GM19438 (cell line): ENCODE measurements at regions not wholly inside any gene's neighbourhood (a gene's known extent, or its start where the extent isn't known, plus 50 kb on each side); places are given as distances from the start of the nearest gene placed in this dataset.
"Not testable (repeated sequence)": the region's sequence is repeated elsewhere in the genome, so short reads cannot be mapped to it uniquely, and the experiment has no call there.

Source experiments
- ATAC-seq: cut with Tn5 transposase; IDR thresholded peaks from one replicate; pipeline ENCODE4 v1.9.1; 2021; ENCODE audit warnings: low read depth; ENCODE audit not compliant: unreplicated experiment

DNA sequence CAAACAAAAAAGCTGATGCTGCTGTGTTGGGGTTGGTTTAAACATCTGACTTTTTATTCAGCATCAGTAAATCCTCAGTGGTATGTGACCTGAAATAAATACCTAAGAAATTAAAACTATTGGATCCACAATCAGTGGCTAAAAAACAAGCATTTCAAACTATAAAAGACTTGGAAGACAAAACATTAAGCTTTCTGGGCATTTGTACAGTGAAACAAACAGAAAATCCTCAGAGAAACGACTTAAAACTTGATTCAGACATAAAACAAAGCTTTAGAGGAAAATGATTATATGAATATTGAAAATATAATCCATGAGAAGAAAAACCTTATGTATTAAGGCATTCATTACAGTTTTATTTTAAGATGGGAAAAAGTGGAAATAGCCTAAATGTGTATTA is 213.3 kb upstream of the INTU start:
- ATAC-seq: no peak

DNA sequence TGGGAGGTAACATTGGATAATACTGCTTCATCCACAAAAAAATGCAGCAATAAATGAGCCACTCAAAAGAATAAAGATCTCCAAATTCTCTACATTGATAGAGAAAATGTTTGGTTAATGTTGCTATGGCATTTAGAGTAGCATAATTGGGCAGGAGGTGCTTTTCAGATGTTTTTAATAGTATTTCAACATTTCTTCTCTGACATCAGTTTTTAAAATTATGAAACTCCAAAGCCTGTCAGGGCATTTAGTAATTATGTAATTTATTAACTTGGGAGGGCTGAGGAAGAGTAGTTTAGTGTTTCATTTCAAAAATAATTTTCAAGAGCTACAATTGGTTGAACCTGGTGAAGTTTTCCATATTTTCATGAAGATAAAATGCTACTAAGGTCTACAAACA is 211.3 kb upstream of the INTU start:
- ATAC-seq: no peak

DNA sequence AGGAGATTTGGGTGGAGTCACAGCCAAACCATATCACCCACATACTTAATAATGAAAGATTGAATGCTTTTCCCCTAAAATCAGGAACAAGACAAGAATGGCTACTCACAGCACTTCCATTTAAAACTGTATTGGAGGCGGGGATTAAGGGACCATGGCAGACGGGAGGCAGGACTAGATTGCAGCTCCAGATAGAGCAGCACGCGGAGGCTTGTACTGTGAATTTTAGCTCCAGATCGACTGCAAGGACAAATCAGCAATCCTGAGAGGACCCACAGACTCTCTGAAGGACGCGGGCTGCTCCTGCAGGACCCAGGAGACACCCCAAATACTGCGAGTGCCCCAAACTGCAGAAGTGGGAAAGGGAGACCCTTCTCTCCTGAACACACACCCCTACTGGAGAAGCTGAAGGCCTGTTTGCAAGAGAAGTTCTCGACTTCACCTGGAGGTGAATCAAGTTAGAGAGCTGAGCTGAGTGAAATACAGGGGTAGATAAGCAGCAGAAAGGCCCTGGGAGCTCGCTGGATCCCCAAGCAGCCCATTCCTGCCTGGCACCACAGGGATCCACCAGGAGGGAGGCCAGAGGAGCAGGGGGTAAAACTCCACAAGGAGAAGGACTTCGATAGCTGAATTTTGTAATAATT is 207.4 kb upstream of the INTU start:
- ATAC-seq: no peak

DNA sequence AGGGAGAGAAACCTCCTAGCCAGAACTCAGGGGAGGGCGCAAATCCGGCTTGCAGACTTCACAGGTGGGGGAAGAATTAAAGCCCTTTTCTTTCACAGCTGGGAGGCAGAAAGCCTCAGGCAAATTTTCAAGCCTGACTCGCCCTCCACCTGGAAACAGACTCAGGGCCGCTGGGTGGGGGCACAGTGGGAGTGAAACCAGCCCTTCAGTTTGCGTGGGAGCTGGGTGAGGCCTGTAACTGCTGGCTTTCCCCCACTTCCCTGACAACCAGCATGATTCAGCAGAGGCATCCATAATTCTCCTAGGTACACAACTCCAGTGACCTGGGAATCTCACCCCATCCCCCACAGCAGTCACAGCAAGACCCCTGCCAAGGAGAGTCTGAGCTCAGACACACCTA is 206.9 kb upstream of the INTU start:
- ATAC-seq: no peak

DNA sequence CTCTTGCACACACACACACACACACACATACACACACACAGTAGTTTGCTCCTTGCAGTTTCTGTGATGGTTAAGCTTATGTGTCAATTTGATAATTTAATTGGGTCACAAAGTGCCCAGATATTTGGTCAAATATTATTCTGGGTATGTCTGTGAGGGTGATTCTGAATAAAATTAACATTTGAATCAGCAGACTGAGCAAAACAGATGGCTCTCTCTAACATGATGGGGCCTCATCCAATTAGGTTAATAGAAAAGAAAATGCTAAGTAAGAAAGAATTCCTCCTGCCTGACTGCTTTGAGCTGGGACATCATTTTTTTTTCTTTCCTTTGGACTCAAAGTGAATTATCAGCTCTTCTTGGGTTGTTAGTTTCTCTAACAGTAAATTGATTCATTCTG is 191.2 kb upstream of the INTU start:
- ATAC-seq: no peak

DNA sequence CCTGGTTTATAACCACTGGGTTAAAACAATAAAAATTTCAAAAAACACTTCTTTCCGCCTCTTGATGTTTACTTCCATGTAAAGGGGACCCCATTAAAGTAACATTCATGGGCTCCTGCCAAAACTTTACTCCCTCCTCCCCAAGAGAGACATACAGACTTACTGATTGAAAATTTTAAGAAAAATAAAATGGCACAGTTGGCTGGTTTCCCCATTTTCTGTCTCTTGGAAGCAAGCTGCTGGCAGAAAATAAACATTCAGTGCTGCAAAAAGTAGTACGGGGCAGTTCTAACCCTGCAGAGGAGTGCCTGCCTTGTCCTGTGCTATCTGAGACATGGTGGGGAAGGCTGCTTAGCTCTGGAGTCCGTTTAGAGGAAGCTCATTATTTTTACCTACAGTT is 187.3 kb upstream of the INTU start:
- no peak for ATAC-seq

DNA sequence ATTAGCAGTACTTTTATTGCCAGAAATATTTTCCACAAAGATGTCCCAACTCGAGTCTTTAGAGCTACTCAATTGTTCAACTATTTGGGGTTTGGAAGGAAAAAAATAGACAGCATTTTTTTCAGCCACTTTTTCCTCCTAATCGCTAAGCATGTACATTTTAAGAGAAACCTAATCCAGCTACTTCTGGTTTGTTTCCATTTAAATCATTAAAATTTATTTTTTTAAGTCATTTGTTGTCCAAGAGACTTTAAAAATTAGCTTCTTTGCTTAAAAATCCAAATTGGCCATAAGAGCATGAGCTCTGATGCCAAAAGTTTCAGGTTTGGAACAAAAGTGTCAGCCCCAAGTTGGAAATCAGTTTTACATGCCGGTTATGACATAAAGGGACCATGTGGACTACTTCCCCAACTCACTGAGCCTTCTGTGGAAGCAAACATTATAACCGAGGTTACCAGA is 186.3 kb upstream of the INTU start:
- no peak for ATAC-seq

DNA sequence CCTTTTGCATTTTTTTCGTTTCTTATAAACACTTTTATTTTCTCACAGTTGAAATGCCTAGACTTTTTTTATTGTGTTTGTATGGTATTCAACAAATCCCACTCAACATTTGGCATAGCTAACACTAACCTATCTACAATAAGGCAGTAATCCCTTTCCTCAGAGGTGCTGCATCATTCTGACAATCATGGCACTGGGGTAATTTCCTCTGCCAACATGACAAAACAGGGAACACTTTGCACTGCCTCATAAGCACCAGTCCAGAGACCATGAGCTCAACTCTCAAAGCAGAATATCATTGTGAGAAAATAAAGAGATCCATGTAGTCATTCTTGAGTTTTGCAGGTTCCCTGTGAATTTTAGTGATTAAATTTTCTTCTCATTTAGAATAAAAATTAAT is 183.8 kb upstream of the INTU start:
- ATAC-seq: no peak

DNA sequence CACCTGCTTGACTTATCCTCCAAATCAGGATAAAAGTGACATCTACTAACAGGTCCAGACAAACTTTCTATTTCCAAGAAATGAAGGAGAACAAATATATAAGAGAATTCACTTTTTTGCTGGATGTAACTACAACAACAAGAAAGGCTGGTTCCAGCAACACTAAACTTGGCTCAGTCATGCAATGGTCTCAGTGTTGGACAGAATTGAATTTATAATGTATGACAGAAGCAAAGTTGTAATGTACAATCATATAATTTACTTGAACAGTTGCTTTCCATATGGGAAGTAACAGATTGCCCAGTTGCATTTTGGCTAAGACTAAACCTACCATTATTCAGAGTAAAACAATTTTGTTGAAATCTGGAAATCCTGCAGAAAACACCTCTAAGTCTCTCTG is 183.3 kb upstream of the INTU start:
- no peak for ATAC-seq

DNA sequence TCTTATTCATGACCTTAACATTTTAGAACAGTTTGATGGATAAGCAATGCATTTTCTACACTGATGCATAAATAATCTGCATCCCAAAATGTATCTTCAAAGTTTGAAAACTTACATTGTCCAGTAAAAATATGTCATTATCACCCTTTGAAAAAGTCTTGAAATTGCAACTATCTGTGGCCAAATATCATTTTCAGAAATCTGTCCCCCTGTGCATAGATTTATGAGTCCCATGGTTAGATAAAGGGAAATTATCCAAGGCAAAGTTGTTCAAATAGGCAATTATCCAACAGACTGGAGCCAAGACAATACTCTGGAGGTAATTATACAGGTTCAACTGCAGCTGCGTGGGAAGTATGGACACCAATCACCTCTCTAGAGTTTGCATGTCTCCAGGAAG is 182.5 kb upstream of the INTU start:
- ATAC-seq: no peak

DNA sequence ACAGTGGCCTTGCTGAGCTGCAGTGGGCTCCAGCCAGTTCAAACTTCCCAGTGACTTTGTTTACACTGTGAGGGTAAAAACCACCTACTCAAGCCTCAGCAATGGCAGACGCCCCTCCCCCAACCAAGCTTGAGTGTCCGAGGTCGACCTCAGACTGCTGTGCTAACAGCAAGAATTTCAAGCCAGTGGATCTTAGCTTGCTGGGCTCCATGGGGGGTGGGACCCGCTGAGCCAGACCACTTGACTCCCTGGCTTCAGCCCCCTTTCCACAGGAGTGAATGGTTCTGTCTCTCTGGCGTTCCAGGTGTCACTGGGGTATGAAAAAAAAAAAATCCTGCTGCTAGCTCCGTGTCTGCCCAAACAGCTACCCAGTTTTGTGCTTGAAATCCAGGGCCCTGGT is 168.9 kb upstream of the INTU start:
- no peak for ATAC-seq

DNA sequence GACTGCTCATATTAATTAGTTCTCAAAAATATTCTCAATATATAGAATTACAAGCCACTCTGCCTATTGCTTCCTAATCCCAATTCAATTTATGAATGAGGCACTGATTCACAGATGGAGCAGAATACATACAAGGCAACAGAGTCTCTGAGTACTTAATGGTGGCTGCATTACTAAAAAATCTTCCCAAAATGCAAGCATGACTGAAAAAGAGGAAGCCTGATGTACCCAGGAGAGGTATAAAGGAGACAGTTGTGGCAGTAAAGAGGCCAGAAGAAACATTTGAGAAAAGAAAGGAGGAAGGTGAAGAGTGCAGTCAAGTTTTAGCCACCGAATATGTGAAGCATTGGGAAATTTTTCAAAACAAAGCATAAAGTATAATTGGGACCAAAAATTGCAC is 163.2 kb upstream of the INTU start:
- ATAC-seq: no peak

DNA sequence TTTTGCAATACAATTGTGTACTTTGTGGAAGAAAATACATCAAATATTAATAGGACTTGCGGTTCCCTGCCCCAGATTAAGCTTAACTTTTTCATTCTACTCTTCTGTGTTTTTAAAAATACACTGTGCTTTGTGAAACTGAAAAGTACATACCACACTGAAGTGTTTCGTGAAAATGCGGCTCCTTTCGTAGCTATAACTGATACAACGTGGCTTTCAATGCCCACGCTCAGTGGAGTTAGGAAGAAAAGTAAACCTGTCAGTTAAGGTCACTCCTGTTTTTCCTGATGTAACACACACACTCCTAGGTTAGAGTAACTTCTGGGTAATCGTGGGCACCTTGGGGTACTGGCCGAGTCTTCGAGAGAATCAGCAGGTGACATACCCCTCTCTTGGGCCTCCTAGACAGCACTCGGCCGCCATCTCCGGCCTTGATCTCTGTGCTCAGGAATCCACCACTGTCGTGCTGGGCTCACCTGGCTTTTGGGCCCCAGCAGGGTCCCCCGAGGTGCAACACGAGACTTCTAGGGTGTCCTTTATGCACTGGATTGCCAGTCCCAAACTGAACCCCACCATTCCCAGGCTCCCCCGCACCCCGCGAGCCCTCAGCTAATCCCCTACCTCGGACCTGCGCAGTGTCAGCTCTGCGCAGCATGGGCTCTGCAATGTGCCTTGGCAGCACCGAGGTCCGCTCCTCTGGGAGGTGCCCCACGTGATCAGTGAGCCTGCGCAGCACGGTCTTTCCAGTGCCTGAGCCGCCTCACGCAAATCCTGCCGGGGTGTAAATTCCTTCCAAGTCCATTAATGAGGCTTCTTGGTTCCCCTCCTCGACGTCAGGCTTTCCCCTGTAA is 162.6 kb upstream of the INTU start:
- no peak for ATAC-seq

DNA sequence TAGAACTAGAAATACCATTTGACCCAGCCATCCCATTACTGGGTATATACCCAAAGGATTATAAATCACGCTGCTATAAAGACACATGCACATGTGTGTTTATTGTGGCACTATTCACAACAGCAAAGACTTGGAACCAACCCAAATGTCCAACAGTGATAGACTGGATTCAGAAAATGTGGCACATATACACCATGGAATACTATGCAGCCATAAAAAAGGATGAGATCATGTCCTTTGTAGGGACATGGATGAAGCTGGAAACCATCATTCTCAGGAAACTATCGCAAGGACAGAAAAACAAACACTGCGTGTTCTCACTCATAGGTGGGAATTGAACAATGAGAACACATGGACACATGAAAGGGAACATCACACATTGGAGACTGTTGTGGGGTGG is 154.5 kb upstream of the INTU start:
- not testable (repeated sequence) for ATAC-seq

DNA sequence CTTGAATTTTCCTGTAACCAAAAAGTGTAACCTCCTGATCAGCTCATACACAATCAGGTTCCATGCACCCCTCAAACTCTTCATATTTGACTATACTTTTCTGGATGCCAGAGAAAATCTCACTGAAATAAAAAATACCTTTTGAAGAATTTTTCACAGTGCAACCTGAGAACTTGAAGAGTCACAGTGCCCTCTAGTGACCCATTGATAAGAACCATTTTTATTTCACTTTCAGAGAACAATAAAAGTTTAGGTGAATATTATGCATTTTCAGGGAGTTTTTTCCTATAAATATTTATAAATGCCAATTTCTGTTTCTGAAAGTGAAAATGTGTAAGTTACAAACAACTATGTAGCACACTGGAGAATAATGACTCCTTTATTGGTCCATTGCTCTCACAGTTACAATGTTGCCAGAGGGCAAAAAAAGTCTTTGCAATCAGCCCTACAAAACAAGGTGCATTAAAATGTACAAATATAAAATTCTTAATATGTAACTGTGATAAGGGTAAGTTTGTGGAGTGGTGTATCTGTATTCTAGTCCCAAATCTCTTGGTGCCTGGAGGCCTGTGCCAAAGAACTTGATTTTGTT is 153.6 kb upstream of the INTU start:
- ATAC-seq: no peak

DNA sequence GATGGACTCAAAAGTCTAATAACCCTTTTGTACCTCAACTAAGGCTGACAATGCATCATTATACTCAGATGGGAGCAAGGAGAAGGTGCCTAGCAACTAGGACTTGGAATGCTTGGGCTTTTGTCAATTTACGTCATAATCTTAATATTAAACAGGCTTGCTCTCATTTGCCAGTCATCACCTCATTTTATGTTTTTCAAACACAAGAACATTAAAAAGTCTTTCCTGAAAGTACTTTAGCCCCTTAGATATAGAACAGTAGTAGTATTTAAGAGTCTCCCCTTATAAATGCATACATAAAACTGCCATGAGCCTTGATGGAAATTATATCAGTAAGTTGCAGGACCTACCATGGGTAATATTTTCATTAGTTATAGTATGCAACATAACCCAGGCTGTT is 150.7 kb upstream of the INTU start:
- ATAC-seq: no peak

DNA sequence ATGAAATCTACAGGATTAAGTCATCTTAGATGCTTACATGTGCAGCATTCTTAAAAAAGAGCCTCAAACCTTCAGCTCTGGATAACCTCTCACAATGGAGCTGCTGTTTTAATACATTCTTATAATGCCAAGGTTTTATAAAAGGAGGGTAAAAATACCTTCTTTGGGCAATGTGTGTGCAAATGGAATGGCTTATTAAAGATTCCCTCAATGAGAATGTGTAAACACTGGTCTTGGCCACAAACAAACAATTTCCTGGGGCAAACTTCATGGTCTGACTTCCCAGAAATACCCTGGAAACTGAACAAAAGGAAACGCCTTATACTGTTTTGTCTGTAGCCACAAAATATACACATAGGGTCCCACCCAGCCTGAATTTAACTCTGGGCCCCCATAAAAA is 148.6 kb upstream of the INTU start:
- no peak for ATAC-seq

DNA sequence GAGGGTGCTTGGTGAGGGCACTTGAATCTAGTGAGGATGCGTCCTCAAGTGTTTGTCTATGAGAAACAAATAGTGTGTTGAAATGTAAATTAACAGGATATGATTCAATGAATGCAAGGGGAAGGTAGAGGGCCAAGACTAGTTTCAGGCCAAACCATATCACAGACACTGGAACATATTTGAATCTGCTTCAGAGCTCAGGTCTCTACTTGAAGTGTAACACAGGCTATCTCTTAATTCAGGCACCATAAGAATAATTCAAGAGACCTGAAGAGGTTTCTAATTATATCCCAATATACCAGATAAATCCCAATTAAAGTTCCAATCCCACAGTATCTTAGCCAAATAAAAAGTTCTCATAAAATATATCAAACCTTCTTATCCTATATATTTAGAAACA is 146.5 kb upstream of the INTU start:
- no peak for ATAC-seq

DNA sequence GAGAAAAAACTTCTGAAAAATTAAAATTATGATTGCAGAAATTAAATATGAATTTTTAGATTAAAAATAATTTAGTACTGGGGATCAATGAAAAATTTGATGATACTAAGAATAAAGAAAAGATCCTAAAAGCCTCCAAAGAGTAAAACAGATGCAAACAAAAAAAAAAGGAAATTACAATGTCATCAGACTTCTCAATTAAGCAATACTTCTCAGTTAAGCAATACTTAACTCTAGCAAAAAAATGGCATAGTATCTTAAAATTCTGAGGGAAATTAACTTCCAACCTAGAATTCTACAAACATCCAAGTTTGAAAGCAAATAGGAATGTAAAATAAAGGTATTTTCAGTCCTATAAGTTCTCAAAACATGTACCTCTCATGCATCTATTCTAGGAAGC is 141.2 kb upstream of the INTU start:
- ATAC-seq: no peak

DNA sequence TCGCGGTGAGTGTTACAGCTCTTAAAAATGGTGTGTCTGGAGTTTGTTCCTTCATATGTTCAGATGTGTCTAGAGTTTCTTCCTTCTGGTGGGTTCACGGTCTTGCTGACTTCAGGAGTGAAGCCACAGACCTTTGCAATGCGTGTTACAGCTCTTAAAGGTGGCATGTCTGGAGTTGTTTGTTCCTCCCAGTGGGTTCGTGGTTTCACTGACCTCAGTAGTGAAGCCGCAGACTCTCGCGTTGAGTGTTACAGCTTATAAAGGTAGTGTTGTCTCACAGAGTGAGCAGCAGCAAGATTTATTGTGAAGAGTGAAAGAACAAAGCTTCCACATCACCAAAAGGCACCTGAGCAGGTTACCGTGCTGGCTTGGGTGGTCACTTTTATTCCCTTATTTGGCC is 135.9 kb upstream of the INTU start:
- ATAC-seq: not testable (repeated sequence)

DNA sequence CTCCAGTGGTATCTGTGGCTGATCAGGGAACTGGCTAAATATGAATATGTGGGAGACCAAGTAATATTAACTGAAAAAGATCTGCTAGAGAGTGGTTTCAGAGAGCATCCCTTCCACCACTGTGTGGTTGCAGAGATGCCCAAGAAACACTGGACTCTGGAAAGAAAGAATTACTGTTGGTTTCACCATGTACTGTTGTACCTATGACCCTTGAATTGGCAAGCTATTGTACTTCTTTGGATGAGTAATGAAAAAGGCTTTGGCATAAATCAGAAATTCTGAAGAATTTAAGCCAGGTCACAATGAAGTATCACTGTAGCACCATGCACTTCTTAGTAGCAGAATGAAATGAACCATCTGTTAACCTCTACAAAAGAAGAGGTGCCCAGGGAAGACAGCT is 134.4 kb upstream of the INTU start:
- ATAC-seq: no peak

DNA sequence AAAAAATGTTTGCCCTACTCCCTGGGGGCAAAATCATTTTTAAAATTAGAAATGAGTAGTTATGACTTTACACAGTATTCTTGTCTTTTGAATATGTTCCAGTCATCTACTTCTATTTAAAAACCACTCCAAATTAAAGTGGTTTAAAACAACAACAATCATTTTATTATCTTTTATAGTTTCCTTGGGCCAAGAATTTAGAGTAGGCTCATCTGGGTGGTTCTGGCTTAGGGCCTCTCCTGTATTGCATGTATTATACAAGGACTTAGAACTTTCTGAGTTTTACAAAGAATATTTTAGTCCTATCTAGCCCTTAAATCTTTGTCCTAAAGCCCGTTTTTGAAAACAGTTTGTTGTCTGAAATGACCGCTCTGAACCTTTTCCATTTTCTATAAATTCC is 132.5 kb upstream of the INTU start:
- ATAC-seq: no peak
